ENCODE measurements at regions not wholly inside any gene's neighbourhood (a gene's known extent, or its start where the extent isn't known, plus 50 kb on each side); places are given as distances from the start of the nearest gene placed in this dataset.

- no peak overlapping the region for H3K4me3 ChIP-seq
- 64 to 70% methylated on average over 6 of the region's 6 CpGs for WGBS, 2 donors
- no peaks in the 10 kb centered on the region for H3K27me3 ChIP-seq
- TF ChIP-seq POLR2A (IDR thresholded peaks at IDR 0.05) (no peak), CTCF (IDR thresholded peaks at IDR 0.05) (no peak)
- H3K36me3 ChIP-seq (replicated peaks in 1 of 2; ENCODE audit: insufficient read depth in 1 of 2, low read depth in 2 of 2), result no peaks in the 10 kb centered on the region
- peaks cover 0 to 10% (median 0%) of the 10 kb centered on the region in 3 donors for H3K9me3 ChIP-seq
- H3K27ac ChIP-seq, result no peak overlapping the region
- ATAC-seq (no peak), DNase-seq (no peak)
- intact Hi-C loops (cut with DNase I), result no loop called here
- no peaks in the 10 kb centered on the region for H3K4me1 ChIP-seq
These were observed 1644.8 kb upstream of the PCDH7 start for GRCh38 chr4:29075366-29075765.

- H3K27me3 ChIP-seq, result no peaks in the 10 kb centered on the region
- H3K27ac ChIP-seq, result no peak overlapping the region
- H3K4me3 ChIP-seq, result no peak overlapping the region
- intact Hi-C loops (cut with DNase I), result no loop called here
- H3K9me3 ChIP-seq, result no peaks in the 10 kb centered on the region
- WGBS, 2 donors, result 56 to 62% methylated on average over 2 of the region's 2 CpGs
- DNase-seq (no peak), ATAC-seq (no peak)
- no peaks in the 10 kb centered on the region for H3K36me3 ChIP-seq (replicated peaks in 1 of 2; ENCODE audit: insufficient read depth in 1 of 2, low read depth in 2 of 2)
- H3K4me1 ChIP-seq, result no peaks in the 10 kb centered on the region
- TF ChIP-seq POLR2A (IDR thresholded peaks at IDR 0.05), result no peak
- TF ChIP-seq CTCF (IDR thresholded peaks at IDR 0.05), result no peak
These were observed 1640.9 kb upstream of the PCDH7 start for GRCh38 chr4:29079260-29079659.

- intact Hi-C loops (cut with DNase I), result no loop called here
- no peaks in the 10 kb centered on the region for H3K36me3 ChIP-seq (replicated peaks in 1 of 2; ENCODE audit: insufficient read depth in 1 of 2, low read depth in 2 of 2)
- TF ChIP-seq CTCF (IDR thresholded peaks at IDR 0.05) (peak in 4 of 7 experiments; percentile 21 to 32 (median 24)), POLR2A (IDR thresholded peaks at IDR 0.05) (no peak)
- no peaks in the 10 kb centered on the region for H3K9me3 ChIP-seq
- ATAC-seq (no peak), DNase-seq (no peak)
- H3K4me3 ChIP-seq, result no peak overlapping the region
- H3K27ac ChIP-seq, result no peak overlapping the region
- no peaks in the 10 kb centered on the region for H3K27me3 ChIP-seq
- no peaks in the 10 kb centered on the region for H3K4me1 ChIP-seq
- WGBS, 2 donors, result 32 to 35% methylated on average over 5 of the region's 5 CpGs
These were observed 1638.8 kb upstream of the PCDH7 start for GRCh38 chr4:29081234-29081955.

- WGBS, 2 donors, result 39 to 43% methylated on average over 5 of the region's 5 CpGs
These were observed 1637.5 kb upstream of the PCDH7 start for GRCh38 chr4:29082684-29083083.

More at GRCh38 chr4:29082684-29083083, 1637.5 kb upstream of the PCDH7 start:
- no peak overlapping the region for H3K27ac ChIP-seq
- no peak overlapping the region for H3K4me3 ChIP-seq
- DNase-seq (no peak), ATAC-seq (no peak)
- no peaks in the 10 kb centered on the region for H3K27me3 ChIP-seq
- TF ChIP-seq CTCF (IDR thresholded peaks at IDR 0.05) (no peak), POLR2A (IDR thresholded peaks at IDR 0.05) (no peak)
- no peaks in the 10 kb centered on the region for H3K36me3 ChIP-seq (replicated peaks in 1 of 2; ENCODE audit: insufficient read depth in 1 of 2, low read depth in 2 of 2)
- H3K4me1 ChIP-seq, result no peaks in the 10 kb centered on the region
- intact Hi-C loops (cut with DNase I), result no loop called here
- H3K9me3 ChIP-seq, result no peaks in the 10 kb centered on the region

Measured in body of pancreas (tissue), 4 donors.